Brain microvascular endothelial cell (primary cell): ENCODE measurements at regions not wholly inside any gene's neighbourhood (a gene's known extent, or its start where the extent isn't known, plus 50 kb on each side); places are given as distances from the start of the nearest gene placed in this dataset.

ENCODE experiments used
- DNase-seq: peaks from one replicate; pipeline ENCODE4 v3.0.0-alpha.2; 2020
- H3K27ac ChIP-seq: fragments of 250-450 bp; sonication (Bioruptor Pico); 2 replicates; pipeline ENCODE4 v1.5.1; 2020; ENCODE audit warnings: mild to moderate bottlenecking, moderate library complexity
- H3K27me3 ChIP-seq: fragments of 250-450 bp; sonication (Bioruptor Pico); replicated peaks from 2 replicates; pipeline ENCODE4 v1.5.1; 2020; ENCODE audit warnings: mild to moderate bottlenecking
- H3K36me3 ChIP-seq: fragments of 250-450 bp; sonication (Bioruptor Pico); replicated peaks from 2 replicates; pipeline ENCODE4 v1.5.1; 2020; ENCODE audit warnings: mild to moderate bottlenecking
- H3K4me3 ChIP-seq: 2 replicates; pipeline ENCODE4 v1.5.1; 2011; ENCODE audit warnings: low read depth, mild to moderate bottlenecking, control low read depth, low read length, moderate library complexity
- in situ Hi-C: cut with HindIII; loops from 2 replicates; pipeline ENCODE4 v1.10.0; 2017; ENCODE audit warnings: low sequenced_read_pairs, low pct_ligation_motif_present
- TF ChIP-seq, protein P1 (sequence below): IDR thresholded peaks from 2 replicates; pipeline ENCODE4 v1.5.1; 2011; ENCODE audit warnings: low read depth, mild to moderate bottlenecking, moderate library complexity, low read length, control low read depth, inconsistent platforms; ENCODE audit errors: missing control alignments

DNA sequence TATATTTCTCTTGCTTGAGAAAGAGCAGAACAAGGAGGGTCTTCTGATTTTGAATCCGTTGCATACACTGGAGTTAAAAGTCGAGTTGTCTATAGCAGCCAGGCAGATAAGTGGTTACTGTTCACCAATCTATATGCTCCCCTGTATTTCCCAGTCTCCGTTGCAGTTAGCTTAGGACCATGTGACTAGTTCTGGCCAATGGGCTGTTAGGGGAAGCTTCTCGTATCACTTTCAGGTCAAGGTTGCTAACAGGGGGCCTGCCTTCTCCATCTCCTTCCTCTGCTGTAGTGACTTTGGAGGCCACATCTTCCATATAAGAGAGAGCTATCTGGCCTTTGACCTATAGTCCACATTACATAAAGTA, 188.5 kb upstream of the KBTBD8 start:
- no peak for DNase-seq
- Histone ChIP-seq H3K27ac (no peak overlapping the region), H3K4me3 (no peak overlapping the region), H3K27me3 (no peaks in the 10 kb centered on the region), H3K36me3 (no peaks in the 10 kb centered on the region)
- in situ Hi-C loops, result loop anchor here (25.0 kb wide), 1 partner anchor 547 kb away; no protein-coding TSS in a partner anchor
- TF ChIP-seq, protein P1, sequence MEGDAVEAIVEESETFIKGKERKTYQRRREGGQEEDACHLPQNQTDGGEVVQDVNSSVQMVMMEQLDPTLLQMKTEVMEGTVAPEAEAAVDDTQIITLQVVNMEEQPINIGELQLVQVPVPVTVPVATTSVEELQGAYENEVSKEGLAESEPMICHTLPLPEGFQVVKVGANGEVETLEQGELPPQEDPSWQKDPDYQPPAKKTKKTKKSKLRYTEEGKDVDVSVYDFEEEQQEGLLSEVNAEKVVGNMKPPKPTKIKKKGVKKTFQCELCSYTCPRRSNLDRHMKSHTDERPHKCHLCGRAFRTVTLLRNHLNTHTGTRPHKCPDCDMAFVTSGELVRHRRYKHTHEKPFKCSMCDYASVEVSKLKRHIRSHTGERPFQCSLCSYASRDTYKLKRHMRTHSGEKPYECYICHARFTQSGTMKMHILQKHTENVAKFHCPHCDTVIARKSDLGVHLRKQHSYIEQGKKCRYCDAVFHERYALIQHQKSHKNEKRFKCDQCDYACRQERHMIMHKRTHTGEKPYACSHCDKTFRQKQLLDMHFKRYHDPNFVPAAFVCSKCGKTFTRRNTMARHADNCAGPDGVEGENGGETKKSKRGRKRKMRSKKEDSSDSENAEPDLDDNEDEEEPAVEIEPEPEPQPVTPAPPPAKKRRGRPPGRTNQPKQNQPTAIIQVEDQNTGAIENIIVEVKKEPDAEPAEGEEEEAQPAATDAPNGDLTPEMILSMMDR, result no peak

DNA sequence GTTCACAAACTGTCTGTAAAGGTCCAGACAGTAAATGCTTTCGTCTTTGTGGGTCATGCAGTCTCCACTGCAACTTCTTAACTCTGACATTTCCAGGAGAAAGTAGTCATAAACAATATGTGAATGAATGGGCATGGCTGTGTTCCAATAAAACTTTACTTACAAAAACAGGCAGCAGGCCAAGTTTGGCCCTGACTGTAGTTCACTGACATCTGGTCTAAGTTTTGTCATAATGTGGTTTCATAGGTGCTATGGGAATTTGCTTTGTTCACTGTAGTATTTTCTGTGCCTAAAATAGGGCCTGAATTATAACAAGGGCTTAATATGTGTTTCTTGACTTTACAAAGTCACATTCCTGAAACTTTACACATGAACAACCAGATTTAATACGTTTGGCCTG, 186.0 kb upstream of the KBTBD8 start:
- peak; percentile 17 for DNase-seq
- no peaks in the 10 kb centered on the region for H3K27me3 ChIP-seq
- TF ChIP-seq, protein P1, result no peak
- in situ Hi-C loops, result loop anchor here (25.0 kb wide), 1 partner anchor 550 kb away; no protein-coding TSS in a partner anchor
- no peak overlapping the region for H3K4me3 ChIP-seq
- no peak overlapping the region for H3K27ac ChIP-seq
- H3K36me3 ChIP-seq, result no peaks in the 10 kb centered on the region

- Histone ChIP-seq H3K36me3 (no peaks in the 10 kb centered on the region), H3K4me3 (no peak overlapping the region), H3K27ac (no peak overlapping the region), H3K27me3 (no peaks in the 10 kb centered on the region)
- TF ChIP-seq, protein P1, result no peak
- in situ Hi-C loops, result loop anchor here (25.0 kb wide), 1 partner anchor 550 kb away; no protein-coding TSS in a partner anchor
- no peak for DNase-seq
These were observed 185.4 kb upstream of the KBTBD8 start for GRCh38 chr3:66812741-66813140.

- DNase-seq, result peak; percentile 43
These were observed 181.9 kb upstream of the KBTBD8 start for GRCh38 chr3:66816090-66816761.

DNA sequence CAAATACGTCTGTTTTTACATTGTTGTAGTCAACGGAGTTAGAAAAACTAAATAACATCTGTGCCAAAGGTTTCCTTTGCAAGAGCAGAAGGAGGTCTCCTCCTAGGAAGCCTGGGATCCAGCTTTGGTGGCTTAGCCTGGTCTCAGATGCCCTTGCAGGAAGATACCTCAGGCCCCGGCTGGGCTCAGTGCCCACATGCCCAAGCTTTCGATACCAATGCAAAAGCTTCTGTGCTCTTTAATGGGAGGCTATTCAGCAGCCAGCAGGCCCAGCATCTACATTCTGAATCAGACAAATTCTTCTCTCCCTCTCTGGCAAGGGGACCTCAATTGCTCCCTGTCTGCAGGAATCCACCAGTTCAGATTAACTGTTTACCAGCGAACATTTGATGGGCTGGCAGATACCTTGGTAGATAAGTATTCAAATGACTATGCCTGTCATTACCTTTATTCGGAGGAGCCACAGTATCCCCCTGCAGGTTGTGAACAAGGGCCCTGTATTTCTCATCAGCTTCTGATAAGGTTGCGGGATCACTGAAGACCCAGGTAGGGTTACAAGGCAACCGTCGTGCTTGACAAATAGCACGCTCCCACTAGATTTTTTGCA, 180.1 kb upstream of the KBTBD8 start:
- H3K27ac ChIP-seq, result no peak overlapping the region
- H3K4me3 ChIP-seq, result no peak overlapping the region
- no peaks in the 10 kb centered on the region for H3K36me3 ChIP-seq
- no peaks in the 10 kb centered on the region for H3K27me3 ChIP-seq
- no peak for DNase-seq
- TF ChIP-seq, protein P1, result no peak
- in situ Hi-C loops, result loop anchor here (25.0 kb wide), 1 partner anchor 556 kb away; no protein-coding TSS in a partner anchor

More at GRCh38 chr3:66816090-66816761, 181.9 kb upstream of the KBTBD8 start:
- Histone ChIP-seq H3K4me3 (no peak overlapping the region), H3K27me3 (no peaks in the 10 kb centered on the region), H3K27ac (no peak overlapping the region), H3K36me3 (no peaks in the 10 kb centered on the region)
- in situ Hi-C loops, result loop anchor here (25.0 kb wide), 1 partner anchor 554 kb away; no protein-coding TSS in a partner anchor
- TF ChIP-seq, protein P1, result peak; percentile 44
